ENCODE measurements at regions not wholly inside any gene's neighbourhood (a gene's known extent, or its start where the extent isn't known, plus 50 kb on each side); places are given as distances from the start of the nearest gene placed in this dataset.

- Histone ChIP-seq H3K27me3 (ENCODE audit: control insufficient read depth, insufficient read depth, low read length) (no peaks in the 10 kb centered on the region), H2AFZ (no peak overlapping the region)
These were observed 79.9 kb downstream of the CYB561 start for GRCh38 chr17:63366241-63366566.

GRCh38 chr17:63369233-63369632 lies 76.9 kb downstream of the CYB561 start:
- Histone ChIP-seq H3K9ac (no peak overlapping the region), H3K27me3 (ENCODE audit: control insufficient read depth, insufficient read depth, low read length) (no peaks in the 10 kb centered on the region), H3K27ac (no peak overlapping the region), H3K9me3 (ENCODE audit: control insufficient read depth, low read length) (no peaks in the 10 kb centered on the region), H3K4me1 (no peaks in the 10 kb centered on the region), H3K4me3 (ENCODE audit: low read depth, low read length) (no peak overlapping the region), H3K36me3 (ENCODE audit: control insufficient read depth, insufficient read depth, low read length) (no peaks in the 10 kb centered on the region), H3K79me2 (no peaks in the 10 kb centered on the region), H2AFZ (no peak overlapping the region), H3K4me2 (ENCODE audit: low read length) (no peak overlapping the region)
- TF ChIP-seq CTCF (IDR thresholded peaks at IDR 0.05): no peak

More at GRCh38 chr17:63366241-63366566, 79.9 kb downstream of the CYB561 start:
- H3K36me3 ChIP-seq (ENCODE audit: control insufficient read depth, insufficient read depth, low read length): no peaks in the 10 kb centered on the region
- TF ChIP-seq CTCF (IDR thresholded peaks at IDR 0.05): no peak
- no peak overlapping the region for H3K9ac ChIP-seq
- no peaks in the 10 kb centered on the region for H3K4me1 ChIP-seq
- no peak overlapping the region for H3K4me3 ChIP-seq (ENCODE audit: low read depth, low read length)
- no peaks in the 10 kb centered on the region for H3K9me3 ChIP-seq (ENCODE audit: control insufficient read depth, low read length)
- no peak overlapping the region for H3K4me2 ChIP-seq (ENCODE audit: low read length)
- no peaks in the 10 kb centered on the region for H3K79me2 ChIP-seq
- no peak overlapping the region for H3K27ac ChIP-seq

GRCh38 chr17:63370696-63371095 lies 75.4 kb downstream of the CYB561 start:
- no peaks in the 10 kb centered on the region for H3K4me1 ChIP-seq
- H3K4me3 ChIP-seq (ENCODE audit: low read depth, low read length): no peak overlapping the region
- no peaks in the 10 kb centered on the region for H3K36me3 ChIP-seq (ENCODE audit: control insufficient read depth, insufficient read depth, low read length)
- no peak overlapping the region for H3K9ac ChIP-seq
- no peaks in the 10 kb centered on the region for H3K9me3 ChIP-seq (ENCODE audit: control insufficient read depth, low read length)
- no peak overlapping the region for H3K4me2 ChIP-seq (ENCODE audit: low read length)
- H3K27ac ChIP-seq: no peak overlapping the region
- no peak for TF ChIP-seq CTCF (IDR thresholded peaks at IDR 0.05)
- H3K79me2 ChIP-seq: no peaks in the 10 kb centered on the region
- no peak overlapping the region for H2AFZ ChIP-seq
- no peaks in the 10 kb centered on the region for H3K27me3 ChIP-seq (ENCODE audit: control insufficient read depth, insufficient read depth, low read length)

GRCh38 chr17:63376949-63377348 lies 69.2 kb downstream of the CYB561 start:
- Histone ChIP-seq H3K9me3 (ENCODE audit: control insufficient read depth, low read length) (no peaks in the 10 kb centered on the region), H3K27ac (no peak overlapping the region), H3K79me2 (no peaks in the 10 kb centered on the region), H3K36me3 (ENCODE audit: control insufficient read depth, insufficient read depth, low read length) (no peaks in the 10 kb centered on the region), H3K27me3 (ENCODE audit: control insufficient read depth, insufficient read depth, low read length) (no peaks in the 10 kb centered on the region), H3K9ac (no peak overlapping the region), H3K4me1 (no peaks in the 10 kb centered on the region), H2AFZ (no peak overlapping the region), H3K4me2 (ENCODE audit: low read length) (no peak overlapping the region), H3K4me3 (ENCODE audit: low read depth, low read length) (no peak overlapping the region)
- no peak for TF ChIP-seq CTCF (IDR thresholded peaks at IDR 0.05)

GRCh38 chr17:63378411-63379375 lies 67.4 kb downstream of the CYB561 start:
- no peaks in the 10 kb centered on the region for H3K4me1 ChIP-seq
- TF ChIP-seq CTCF (IDR thresholded peaks at IDR 0.05): no peak
- no peaks in the 10 kb centered on the region for H3K9me3 ChIP-seq (ENCODE audit: control insufficient read depth, low read length)
- no peak overlapping the region for H3K4me3 ChIP-seq (ENCODE audit: low read depth, low read length)
- no peak overlapping the region for H3K27ac ChIP-seq
- no peaks in the 10 kb centered on the region for H3K79me2 ChIP-seq
- H2AFZ ChIP-seq: no peak overlapping the region
- no peaks in the 10 kb centered on the region for H3K27me3 ChIP-seq (ENCODE audit: control insufficient read depth, insufficient read depth, low read length)
- H3K9ac ChIP-seq: no peak overlapping the region
- no peaks in the 10 kb centered on the region for H3K36me3 ChIP-seq (ENCODE audit: control insufficient read depth, insufficient read depth, low read length)
- H3K4me2 ChIP-seq (ENCODE audit: low read length): no peak overlapping the region
